ENCODE measurements at regions not wholly inside any gene's neighbourhood (a gene's known extent, or its start where the extent isn't known, plus 50 kb on each side); places are given as distances from the start of the nearest gene placed in this dataset.

GRCh38 chr5:124936626-124936933, 190.1 kb upstream of the ZNF608 start:
- TF ChIP-seq POLR2AphosphoS5 (IDR thresholded peaks at IDR 0.05) (no peak), POLR2A (IDR thresholded peaks at IDR 0.05) (no peak)

All from sigmoid colon (tissue), 4 donors.